HL-60 (cell line): ENCODE measurements at regions not wholly inside any gene's neighbourhood (a gene's known extent, or its start where the extent isn't known, plus 50 kb on each side); places are given as distances from the start of the nearest gene placed in this dataset.

Experiments used
- DNase-seq, 2 experiments: peaks; one replicate each; pipeline ENCODE4 v3.0.0-alpha.2; 2010 to 2020; ENCODE audit warnings: low read depth in 1 of 2, low spot score in 1 of 2
- H3K27ac ChIP-seq: fragments of 250-450 bp; sonication (Bioruptor Pico); replicated peaks from 2 replicates; pipeline ENCODE4 v1.5.1; 2020; ENCODE audit warnings: mild to moderate bottlenecking, moderate library complexity
- H3K27me3 ChIP-seq: fragments of 250-450 bp; sonication (Bioruptor Pico); 2 replicates; pipeline ENCODE4 v1.5.1; 2021; ENCODE audit warnings: mild to moderate bottlenecking, moderate library complexity; ENCODE audit not compliant: insufficient read depth, poor library complexity, severe bottlenecking
- H3K4me3 ChIP-seq: replicated peaks from 2 replicates; pipeline ENCODE4 v1.5.1; 2011; ENCODE audit warnings: mild to moderate bottlenecking, control low read depth, low read length; ENCODE audit not compliant: insufficient read depth
- CTCF ChIP-seq: IDR thresholded peaks from one replicate; pipeline ENCODE4 v1.5.1; 2011; ENCODE audit warnings: low read length, control low read depth, inconsistent platforms; ENCODE audit not compliant: insufficient read depth
- GABPA ChIP-seq: IDR thresholded peaks from 2 replicates; pipeline ENCODE4 v1.6.1; 2012; ENCODE audit warnings: low read depth
- POLR2AphosphoS5 ChIP-seq: IDR thresholded peaks from 2 replicates; pipeline ENCODE4 v1.6.1; 2012; ENCODE audit warnings: low read depth
- REST ChIP-seq: IDR thresholded peaks from 2 replicates; pipeline ENCODE4 v1.6.1; 2012; ENCODE audit warnings: low read depth; ENCODE audit not compliant: insufficient replicate concordance
- SPI1 ChIP-seq: IDR thresholded peaks from 2 replicates; pipeline ENCODE4 v1.6.1; 2012; ENCODE audit warnings: low read depth, mild to moderate bottlenecking, borderline replicate concordance

GRCh38 chr12:19575337-19576243, 136.3 kb downstream of the AEBP2 start:
- TF ChIP-seq POLR2AphosphoS5 (no peak), GABPA (no peak), SPI1 (no peak), CTCF (no peak), REST (no peak)
- Histone ChIP-seq H3K27me3 (no peaks in the 10 kb centered on the region), H3K27ac (no peak overlapping the region), H3K4me3 (no peak overlapping the region)
- DNase-seq = no peak

- H3K4me3 ChIP-seq = no peak overlapping the region
- no peak for DNase-seq
- H3K27me3 ChIP-seq = no peaks in the 10 kb centered on the region
- TF ChIP-seq CTCF (no peak), POLR2AphosphoS5 (no peak), GABPA (no peak), SPI1 (no peak; the same call in 1 of the 2 replicates), REST (no peak)
- H3K27ac ChIP-seq = no peak overlapping the region
These were observed 137.4 kb downstream of the AEBP2 start for GRCh38 chr12:19576506-19577280.

- TF ChIP-seq REST (no peak), POLR2AphosphoS5 (no peak), GABPA (no peak), CTCF (no peak), SPI1 (no peak)
- H3K4me3 ChIP-seq = no peak overlapping the region
- no peak for DNase-seq
- no peak overlapping the region for H3K27ac ChIP-seq
- H3K27me3 ChIP-seq = no peaks in the 10 kb centered on the region
These were observed 137.9 kb downstream of the AEBP2 start for GRCh38 chr12:19577281-19577530.
